Right lobe of liver (tissue), 6 donors: ENCODE measurements at regions not wholly inside any gene's neighbourhood (a gene's known extent, or its start where the extent isn't known, plus 50 kb on each side); places are given as distances from the start of the nearest gene placed in this dataset.

Experiments used
- ATAC-seq, 4 donors: fragments of 200-7000 bp; cut with Tn5 transposase; one replicate each; pipeline ENCODE4 v1.9.1; 2020; ENCODE audit warnings: mild to moderate bottlenecking in 4 of 4, moderate library complexity in 4 of 4
- DNase-seq, 3 donors: peaks; one replicate each; pipeline ENCODE4 v3.0.0-alpha.2; 2020
- H3K27ac ChIP-seq, 3 donors: fragments of 200-600 bp; one replicate each; pipeline ENCODE4 v1.8.0; 2022
- H3K27me3 ChIP-seq, 2 donors: fragments of 200-600 bp; one replicate each; pipeline ENCODE4 v1.8.0; 2022
- H3K36me3 ChIP-seq, 4 donors: fragments of 200-600 bp; sonication (generic) in 1 of 4; one replicate each; pipeline versions ENCODE4 v1.5.1 to v1.8.0; 2017 to 2022; ENCODE audit warnings: control low read depth in 1 of 4
- H3K4me1 ChIP-seq, 4 donors: fragments of 200-600 bp; sonication (generic) in 1 of 4; one replicate each; pipeline versions ENCODE4 v1.5.1 to v1.8.0; 2017 to 2022; ENCODE audit warnings: control low read depth in 1 of 4
- H3K4me3 ChIP-seq, 3 donors: fragments of 200-600 bp; one replicate each; pipeline ENCODE4 v1.8.0; 2022
- H3K9me3 ChIP-seq, 4 donors: fragments of 200-600 bp; sonication (generic) in 1 of 4; one replicate each; pipeline versions ENCODE4 v1.5.1 to v1.8.0; 2017 to 2022; ENCODE audit warnings: control low read depth in 1 of 4
- POLR2A ChIP-seq: fragments of 450-650 bp; IDR thresholded peaks from one replicate; pipeline ENCODE4 v1.6.1; 2017; ENCODE audit warnings: antibody characterized with exemption, mild to moderate bottlenecking
- WGBS: methylation state at CpG from one replicate; pipeline ENCODE4 v1.1.6; 2018; ENCODE audit warnings: low coverage, low lambda C conversion rate; ENCODE audit not compliant: insufficient coverage; ENCODE audit errors: missing lambda C conversion rate; 5-methylcytosine and 5-hydroxymethylcytosine counted together
- intact Hi-C, 2 donors: fragments of 100-400 bp; cut with DNase I; formaldehyde crosslinking; loops; one replicate each; pipeline versions ENCODE4 v1.11.2 to v1.14.1; 2022
- TF ChIP-seq, protein P1 (sequence below), 4 donors: fragments of 200-600 bp in 3 of 4; fragments of 450-650 bp in 1 of 4; IDR thresholded peaks; one replicate each; pipeline versions ENCODE4 v1.5.1 to v1.8.0; 2016 to 2022; ENCODE audit warnings: antibody characterized with exemption in 4 of 4, mild to moderate bottlenecking in 2 of 4
- donor health status: DM: no; HTN: yes; CAD: no.
- donor health status: DM: no; HTN: no; CAD: no.
- donor health status: DM: no; HTN: no; CAD: no.
- donor health status: DM: no; HTN: yes; CAD: no.
- donor health status: DM: no; HTN: yes; CAD: no.

DNA sequence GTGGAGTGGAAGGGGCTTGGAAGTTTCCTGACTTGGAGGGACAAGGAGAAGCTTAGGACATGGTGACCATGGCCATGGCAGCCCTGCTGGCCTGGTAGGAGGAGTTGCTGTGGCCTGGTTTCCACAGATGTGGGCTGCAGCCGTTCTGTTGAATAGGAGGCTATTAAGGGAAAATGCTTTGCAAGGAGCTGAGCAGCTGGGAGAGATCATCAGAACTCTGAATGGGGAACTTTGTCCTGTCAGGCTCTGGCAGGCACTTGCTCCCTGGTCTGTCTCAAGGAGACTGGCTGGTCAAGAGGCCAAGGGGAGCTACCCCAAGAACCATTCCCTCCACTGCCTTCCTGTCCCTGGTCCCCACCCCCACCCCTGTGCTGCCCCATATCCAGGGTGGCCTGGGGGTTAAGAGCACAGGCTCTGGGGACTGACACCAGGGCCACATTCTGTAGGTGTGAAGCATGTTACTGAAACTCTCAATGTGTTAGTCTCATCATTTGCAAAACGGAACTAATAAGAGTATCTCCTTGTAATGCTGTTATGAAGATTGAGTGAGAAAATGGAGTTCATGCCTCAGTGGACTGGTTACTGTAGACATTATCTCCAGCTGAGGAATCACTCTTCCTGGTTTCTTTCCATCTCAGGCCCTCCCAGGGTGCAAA lies 84.0 kb upstream of the ARAP3 start:
- Histone ChIP-seq H3K27ac (no peak overlapping the region), H3K27me3 (no peaks in the 10 kb centered on the region), H3K9me3 (no peaks in the 10 kb centered on the region), H3K4me1 (no peaks in the 10 kb centered on the region), H3K36me3 (no peaks in the 10 kb centered on the region), H3K4me3 (no peak overlapping the region)
- no peak for DNase-seq
- TF ChIP-seq, protein P1, sequence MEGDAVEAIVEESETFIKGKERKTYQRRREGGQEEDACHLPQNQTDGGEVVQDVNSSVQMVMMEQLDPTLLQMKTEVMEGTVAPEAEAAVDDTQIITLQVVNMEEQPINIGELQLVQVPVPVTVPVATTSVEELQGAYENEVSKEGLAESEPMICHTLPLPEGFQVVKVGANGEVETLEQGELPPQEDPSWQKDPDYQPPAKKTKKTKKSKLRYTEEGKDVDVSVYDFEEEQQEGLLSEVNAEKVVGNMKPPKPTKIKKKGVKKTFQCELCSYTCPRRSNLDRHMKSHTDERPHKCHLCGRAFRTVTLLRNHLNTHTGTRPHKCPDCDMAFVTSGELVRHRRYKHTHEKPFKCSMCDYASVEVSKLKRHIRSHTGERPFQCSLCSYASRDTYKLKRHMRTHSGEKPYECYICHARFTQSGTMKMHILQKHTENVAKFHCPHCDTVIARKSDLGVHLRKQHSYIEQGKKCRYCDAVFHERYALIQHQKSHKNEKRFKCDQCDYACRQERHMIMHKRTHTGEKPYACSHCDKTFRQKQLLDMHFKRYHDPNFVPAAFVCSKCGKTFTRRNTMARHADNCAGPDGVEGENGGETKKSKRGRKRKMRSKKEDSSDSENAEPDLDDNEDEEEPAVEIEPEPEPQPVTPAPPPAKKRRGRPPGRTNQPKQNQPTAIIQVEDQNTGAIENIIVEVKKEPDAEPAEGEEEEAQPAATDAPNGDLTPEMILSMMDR (IDR thresholded peaks at IDR 0.05): no peak
- no peak for TF ChIP-seq POLR2A
- WGBS: 78% methylated on average over 1 of the region's 2 CpGs
- no peak for ATAC-seq
- intact Hi-C loops: no loop called here

DNA sequence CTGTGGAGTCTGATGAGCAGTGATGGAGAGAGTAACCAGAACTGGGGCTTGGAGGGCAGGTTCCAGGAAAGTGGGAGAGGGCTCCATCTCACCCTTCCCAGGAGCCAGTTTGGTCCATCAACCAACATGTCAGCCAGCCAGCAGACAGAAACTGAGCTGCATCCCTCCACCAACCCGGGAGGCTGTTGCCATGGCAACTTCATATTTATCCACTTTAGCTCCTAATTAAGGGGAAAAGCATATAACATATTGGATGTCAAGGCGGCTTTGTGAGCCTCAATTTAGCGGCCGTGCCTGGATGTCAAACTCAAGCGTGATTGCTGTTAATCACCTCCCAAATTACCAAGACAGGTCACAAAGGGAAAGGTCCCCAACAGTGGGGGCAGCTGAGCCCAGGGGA lies 81.5 kb upstream of the ARAP3 start:
- DNase-seq (no peak), ATAC-seq (no peak)
- Histone ChIP-seq H3K27me3 (no peaks in the 10 kb centered on the region), H3K36me3 (no peaks in the 10 kb centered on the region), H3K4me1 (no peaks in the 10 kb centered on the region), H3K9me3 (no peaks in the 10 kb centered on the region), H3K4me3 (no peak overlapping the region), H3K27ac (no peak overlapping the region)
- TF ChIP-seq, protein P1 (IDR thresholded peaks at IDR 0.05): no peak
- no peak for TF ChIP-seq POLR2A
- WGBS: 40% methylated on average over 1 of the region's 5 CpGs
- intact Hi-C loops: no loop called here

DNA sequence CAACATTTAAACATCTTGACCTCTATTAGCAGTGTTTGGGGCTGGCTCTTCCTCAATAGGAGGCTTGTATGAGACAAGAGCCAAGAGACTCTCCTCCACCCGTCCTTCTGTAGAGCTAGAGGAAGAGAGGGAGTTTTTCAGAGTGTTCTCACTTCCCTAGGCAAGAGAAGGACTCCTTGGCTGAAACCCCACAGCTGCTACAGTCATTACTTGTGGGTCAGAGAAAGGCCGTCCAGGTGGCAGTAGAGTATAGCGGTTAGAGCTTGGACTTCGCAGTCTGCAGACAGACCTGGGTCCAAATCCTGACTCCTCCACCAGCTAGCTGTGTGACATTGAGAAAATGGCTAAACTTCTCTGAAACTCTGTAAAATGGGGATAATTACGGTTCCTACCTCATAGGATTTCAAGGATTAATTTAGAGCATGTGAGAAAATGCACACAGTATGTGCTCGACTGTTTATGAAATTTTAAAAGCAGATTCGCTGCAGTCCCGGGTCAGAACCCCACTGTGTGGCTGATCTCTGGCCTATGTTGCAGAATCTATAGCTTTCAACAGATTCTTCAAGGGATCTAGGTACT lies 80.8 kb upstream of the ARAP3 start:
- H3K4me1 ChIP-seq: no peaks in the 10 kb centered on the region
- no peak overlapping the region for H3K27ac ChIP-seq
- no peak overlapping the region for H3K4me3 ChIP-seq
- TF ChIP-seq, protein P1 (IDR thresholded peaks at IDR 0.05): no peak
- TF ChIP-seq POLR2A: no peak
- intact Hi-C loops: no loop called here
- no peaks in the 10 kb centered on the region for H3K36me3 ChIP-seq
- no peaks in the 10 kb centered on the region for H3K9me3 ChIP-seq
- ATAC-seq (no peak), DNase-seq (no peak)
- 59% methylated on average over 8 of the region's 8 CpGs for WGBS
- no peaks in the 10 kb centered on the region for H3K27me3 ChIP-seq

DNA sequence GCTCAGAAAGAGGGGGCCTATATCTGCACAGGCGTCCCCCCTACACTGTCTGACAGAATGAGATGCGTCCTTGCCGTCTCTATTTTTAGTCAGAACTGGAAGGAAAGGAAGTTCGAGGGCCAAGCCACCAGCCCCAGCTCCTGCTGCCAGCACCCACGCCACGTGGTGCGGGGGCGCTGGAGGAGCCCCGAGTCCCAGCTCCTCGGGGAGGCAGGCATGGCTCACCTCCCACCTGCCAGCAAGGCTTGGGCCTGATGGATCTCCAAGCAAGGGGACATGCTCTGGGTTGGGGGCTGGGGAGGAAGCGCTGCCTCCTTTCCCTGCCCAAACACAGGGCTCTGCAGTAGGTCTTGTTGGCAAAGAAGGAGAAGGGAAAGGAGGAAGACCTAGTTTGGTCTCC lies 80.3 kb upstream of the ARAP3 start:
- TF ChIP-seq, protein P1 (IDR thresholded peaks at IDR 0.05): no peak
- TF ChIP-seq POLR2A: no peak
- Histone ChIP-seq H3K4me3 (no peak overlapping the region), H3K27ac (no peak overlapping the region), H3K36me3 (no peaks in the 10 kb centered on the region), H3K27me3 (no peaks in the 10 kb centered on the region), H3K4me1 (no peaks in the 10 kb centered on the region), H3K9me3 (no peaks in the 10 kb centered on the region)
- WGBS: 26% methylated on average over 6 of the region's 11 CpGs
- intact Hi-C loops: no loop called here
- ATAC-seq (no peak), DNase-seq (no peak)
